GM06990 (cell line): ENCODE measurements at regions not wholly inside any gene's neighbourhood (a gene's known extent, or its start where the extent isn't known, plus 50 kb on each side); places are given as distances from the start of the nearest gene placed in this dataset.

Source experiments
- DNase-seq: peaks from one replicate; pipeline ENCODE4 v3.0.0-alpha.2; 2011; ENCODE audit not compliant: insufficient read length; ENCODE audit errors: extremely low read depth
- H3K27me3 ChIP-seq: replicated peaks from 2 replicates; pipeline ENCODE4 v1.6.0; 2011; ENCODE audit warnings: low read length; ENCODE audit not compliant: control insufficient read depth, insufficient read depth
- H3K36me3 ChIP-seq: 2 replicates; pipeline ENCODE4 v1.5.1; 2011; ENCODE audit warnings: low read length; ENCODE audit not compliant: control insufficient read depth, insufficient read depth
- H3K4me3 ChIP-seq: replicated peaks from 2 replicates; pipeline ENCODE4 v1.5.1; 2011; ENCODE audit warnings: low read depth, mild to moderate bottlenecking, control low read depth, low read length
- CTCF ChIP-seq: IDR thresholded peaks from 2 replicates; pipeline ENCODE4 v1.5.1; 2011; ENCODE audit warnings: low read length, control low read depth, mild to moderate bottlenecking, inconsistent platforms; ENCODE audit not compliant: insufficient read depth, poor library complexity, severe bottlenecking

GRCh38 chr3:177447938-177448337 lies 250.7 kb upstream of the TBL1XR1 start:
- Histone ChIP-seq H3K4me3 (no peak overlapping the region), H3K36me3 (no peaks in the 10 kb centered on the region), H3K27me3 (no peaks in the 10 kb centered on the region)
- TF ChIP-seq CTCF = no peak
- DNase-seq = no peak

GRCh38 chr3:177448987-177449359 lies 251.7 kb upstream of the TBL1XR1 start:
- TF ChIP-seq CTCF = no peak
- Histone ChIP-seq H3K36me3 (no peaks in the 10 kb centered on the region), H3K27me3 (no peaks in the 10 kb centered on the region), H3K4me3 (no peak overlapping the region)
- no peak for DNase-seq

- no peaks in the 10 kb centered on the region for H3K27me3 ChIP-seq
- TF ChIP-seq CTCF = no peak
- peak; percentile 61 for DNase-seq
- H3K4me3 ChIP-seq = no peak overlapping the region
- no peaks in the 10 kb centered on the region for H3K36me3 ChIP-seq
Measured at GRCh38 chr3:177449360-177450006, 252.2 kb upstream of the TBL1XR1 start.

GRCh38 chr3:177451301-177451750 lies 254.0 kb upstream of the TBL1XR1 start:
- no peak overlapping the region for H3K4me3 ChIP-seq
- no peak for TF ChIP-seq CTCF
- DNase-seq = no peak
- no peaks in the 10 kb centered on the region for H3K36me3 ChIP-seq
- no peaks in the 10 kb centered on the region for H3K27me3 ChIP-seq

- DNase-seq = no peak
- Histone ChIP-seq H3K36me3 (no peaks in the 10 kb centered on the region), H3K4me3 (no peak overlapping the region), H3K27me3 (no peaks in the 10 kb centered on the region)
- no peak for TF ChIP-seq CTCF
Measured at GRCh38 chr3:177451864-177452830, 254.9 kb upstream of the TBL1XR1 start.
